NB4 (cell line): ENCODE measurements at regions not wholly inside any gene's neighbourhood (a gene's known extent, or its start where the extent isn't known, plus 50 kb on each side); places are given as distances from the start of the nearest gene placed in this dataset.

Source experiments
- CTCF ChIP-seq: IDR thresholded peaks from one replicate; pipeline ENCODE4 v1.5.1; 2012; ENCODE audit warnings: low read depth, low read length
- MAX ChIP-seq: IDR thresholded peaks from 2 replicates; pipeline ENCODE4 v1.6.1; 2011; ENCODE audit warnings: low read depth, low read length
- MYC ChIP-seq: IDR thresholded peaks from 2 replicates; pipeline ENCODE4 v1.6.1; 2011; ENCODE audit warnings: low read depth, low read length
- POLR2A ChIP-seq: IDR thresholded peaks from 2 replicates; pipeline ENCODE4 v1.6.1; 2011; ENCODE audit warnings: mild to moderate bottlenecking; ENCODE audit not compliant: insufficient read length; ENCODE audit errors: extremely low read depth

GRCh38 chr19:30712431-30713337, 340.5 kb downstream of the ZNF536 start:
- TF ChIP-seq POLR2A (no peak), CTCF (no peak), MAX (no peak), MYC (no peak)
